H1 (cell line): ENCODE measurements at regions not wholly inside any gene's neighbourhood (a gene's known extent, or its start where the extent isn't known, plus 50 kb on each side); places are given as distances from the start of the nearest gene placed in this dataset.
A peak's percentile ranks its signal among the peaks of the same experiment; 100 is the strongest.

Experiments
- CTCF ChIA-PET: fragments of 300-600 bp; sonication (Branson Sonifier 250); formaldehyde crosslinking; loops from one replicate; lab custom pipeline; 2021; ENCODE audit not compliant: partially characterized antibody; lab: Charles Lee
- POLR2A ChIA-PET: fragments of 300-600 bp; sonication (Branson Sonifier 250); formaldehyde crosslinking; loops from one replicate; lab custom pipeline; 2021; ENCODE audit warnings: inconsistent platforms; ENCODE audit not compliant: partially characterized antibody; lab: Charles Lee
- DNase-seq, 2 experiments: peaks; one replicate each; pipeline versions ENCODE4 v3.0.0 to v3.0.0-alpha.2; 2010 to 2022; ENCODE audit warnings: low spot score in 2 of 2, low read depth in 1 of 2, mixed read lengths in 1 of 2
- FAIRE-seq: peaks from 2 replicates; lab custom pipeline; 2011; peaks lifted over from hg19 to GRCh38; lab: Jason Lieb, UNC
- H2AFZ ChIP-seq: 2 replicates; pipeline ENCODE4 v1.8.1; 2012; ENCODE audit warnings: low read length, inconsistent platforms
- H2AK5ac ChIP-seq: 2 replicates; pipeline ENCODE4 v1.6.1; 2013; ENCODE audit warnings: low read depth, low read length
- H2BK120ac ChIP-seq: replicated peaks from 2 replicates; pipeline ENCODE3; 2013; ENCODE audit warnings: low read depth, low read length, inconsistent platforms
- H2BK12ac ChIP-seq: 2 replicates; pipeline ENCODE4 v1.6.1; 2013; ENCODE audit warnings: low read depth, low read length
- H2BK15ac ChIP-seq: 2 replicates; pipeline ENCODE4 v1.6.1; 2013; ENCODE audit warnings: low read length
- H2BK20ac ChIP-seq: 2 replicates; pipeline ENCODE4 v1.6.1; 2013; ENCODE audit warnings: low read length
- H2BK5ac ChIP-seq: 2 replicates; pipeline ENCODE4 v1.6.1; 2013; ENCODE audit warnings: low read depth, low read length
- H3K14ac ChIP-seq: 2 replicates; pipeline ENCODE4 v1.6.1; 2013; ENCODE audit warnings: inconsistent platforms; ENCODE audit not compliant: insufficient read length
- H3K18ac ChIP-seq: 2 replicates; pipeline ENCODE4 v1.6.1; 2013; ENCODE audit warnings: low read length; ENCODE audit errors: extremely low read depth
- H3K23ac ChIP-seq: 2 replicates; pipeline ENCODE4 v1.6.1; 2013; ENCODE audit warnings: inconsistent platforms; ENCODE audit not compliant: insufficient read length
- H3K23me2 ChIP-seq: 2 replicates; pipeline ENCODE4 v1.6.1; 2013; ENCODE audit warnings: low read depth, low read length
- H3K27ac ChIP-seq: 2 replicates; pipeline ENCODE4 v1.6.1; 2011; ENCODE audit warnings: low read depth, low read length, inconsistent platforms
- H3K27me3 ChIP-seq, 4 experiments: replicated peaks in 1 of 4; 1 replicate in 1 of 4; 2 replicates in 3 of 4; pipeline versions ENCODE4 v1.6.1 to v1.8.1; 2011 to 2013; ENCODE audit warnings: low read length in 3 of 4, mild to moderate bottlenecking in 3 of 4, inconsistent platforms in 2 of 4, mixed read lengths in 2 of 4, moderate library complexity in 1 of 4; ENCODE audit not compliant: control insufficient read depth in 3 of 4, insufficient read depth in 3 of 4; ENCODE audit errors: extremely low read depth in 1 of 4
- H3K36me3 ChIP-seq, 4 experiments: 2 replicates each; pipeline versions ENCODE4 v1.6.1 to v1.8.1; 2011 to 2013; ENCODE audit warnings: mild to moderate bottlenecking in 4 of 4, low read length in 3 of 4, moderate library complexity in 2 of 4, control low read depth in 1 of 4, inconsistent platforms in 1 of 4; ENCODE audit not compliant: insufficient read depth in 4 of 4, control insufficient read depth in 2 of 4
- H3K4ac ChIP-seq: replicated peaks from 2 replicates; pipeline ENCODE3; 2013; ENCODE audit warnings: low read length, low read depth, mixed read lengths, inconsistent platforms; ENCODE audit not compliant: insufficient read length
- H3K4me1 ChIP-seq, 4 experiments: replicated peaks in 1 of 4; 1 replicate in 1 of 4; 2 replicates in 3 of 4; pipeline versions ENCODE4 v1.6.1 to v1.8.1; 2011 to 2013; ENCODE audit warnings: low read length in 3 of 4, inconsistent platforms in 2 of 4, mixed read lengths in 1 of 4; ENCODE audit not compliant: insufficient read depth in 4 of 4, control insufficient read depth in 3 of 4
- H3K4me2 ChIP-seq, 2 experiments: 2 replicates each; pipeline versions ENCODE4 v1.6.1 to v1.8.1; 2011 to 2013; ENCODE audit warnings: low read depth in 2 of 2, low read length in 2 of 2, control low read depth in 1 of 2, inconsistent platforms in 1 of 2, mild to moderate bottlenecking in 1 of 2; ENCODE audit not compliant: insufficient read depth in 1 of 2
- H3K4me3 ChIP-seq, 4 experiments: fragments of 200-600, 300-600 bp in 1 of 4; sonication (generic), shearing (Covaris generic), sonication (Bioruptor Twin) in 1 of 4; 2 replicates each; pipeline versions ENCODE4 v1.5.1 to v1.8.1; 2011 to 2016; ENCODE audit warnings: low read length in 4 of 4, low read depth in 3 of 4, control low read depth in 2 of 4, inconsistent platforms in 2 of 4, mild to moderate bottlenecking in 2 of 4, mixed read lengths in 1 of 4, moderate library complexity in 1 of 4; ENCODE audit not compliant: insufficient read depth in 2 of 4; ENCODE audit errors: extremely low read depth in 1 of 4
- H3K56ac ChIP-seq: replicated peaks from 2 replicates; pipeline ENCODE3; 2013; ENCODE audit warnings: low read depth, mild to moderate bottlenecking, mixed read lengths, low read length, inconsistent platforms; ENCODE audit not compliant: insufficient read length
- H3K79me1 ChIP-seq: 2 replicates; pipeline ENCODE4 v1.6.1; 2013; ENCODE audit warnings: low read depth, low read length, control low read depth
- H3K79me2 ChIP-seq, 2 experiments: 2 replicates each; pipeline versions ENCODE4 v1.6.1 to v1.8.1; 2012 to 2013; ENCODE audit warnings: low read length in 2 of 2, mild to moderate bottlenecking in 2 of 2, inconsistent platforms in 1 of 2; ENCODE audit not compliant: insufficient read depth in 2 of 2, control insufficient read depth in 1 of 2
- H3K9ac ChIP-seq, 4 experiments: replicated peaks in 1 of 4; 1 replicate in 1 of 4; 2 replicates in 3 of 4; pipeline versions ENCODE4 v1.6.1 to v1.8.1; 2011 to 2013; ENCODE audit warnings: low read depth in 3 of 4, low read length in 3 of 4, control low read depth in 2 of 4, mild to moderate bottlenecking in 2 of 4, moderate library complexity in 2 of 4, inconsistent platforms in 1 of 4; ENCODE audit errors: extremely low read depth in 1 of 4
- H3K9me3 ChIP-seq, 2 experiments: 2 replicates each; pipeline versions ENCODE4 v1.6.1 to v1.8.1; 2012 to 2013; ENCODE audit warnings: mild to moderate bottlenecking in 2 of 2, moderate library complexity in 2 of 2, control low read depth in 1 of 2, inconsistent platforms in 1 of 2, low read depth in 1 of 2, low read length in 1 of 2, mixed read lengths in 1 of 2; ENCODE audit not compliant: insufficient read depth in 2 of 2
- H4K20me1 ChIP-seq, 2 experiments: replicated peaks in 1 of 2; 2 replicates each; pipeline versions ENCODE3 to v1.8.1; 2011 to 2013; ENCODE audit warnings: inconsistent platforms in 2 of 2, low read length in 2 of 2, mild to moderate bottlenecking in 1 of 2; ENCODE audit not compliant: insufficient read depth in 2 of 2, control insufficient read depth in 1 of 2
- H4K5ac ChIP-seq: 2 replicates; pipeline ENCODE4 v1.6.1; 2013; ENCODE audit warnings: low read length, low read depth, mixed read lengths, inconsistent platforms; ENCODE audit not compliant: insufficient read length
- H4K8ac ChIP-seq: 2 replicates; pipeline ENCODE4 v1.8.0; 2013; ENCODE audit warnings: mild to moderate bottlenecking, moderate library complexity, low read length, inconsistent platforms; ENCODE audit not compliant: insufficient read depth; ENCODE audit errors: extremely low read depth
- H4K91ac ChIP-seq: replicated peaks from 2 replicates; pipeline ENCODE3; 2013; ENCODE audit warnings: low read length, mixed read lengths, inconsistent platforms; ENCODE audit not compliant: insufficient read length
- CHD2 ChIP-seq: IDR thresholded peaks from 2 replicates; pipeline ENCODE4 v1.6.1; 2012; ENCODE audit warnings: low read length, improper control_type of control experiment
- CTBP2 ChIP-seq: IDR thresholded peaks from 2 replicates; pipeline ENCODE4 v1.7.0; 2011; ENCODE audit warnings: borderline replicate concordance, mild to moderate bottlenecking, moderate library complexity, mixed read lengths, low read length; ENCODE audit not compliant: insufficient read depth, insufficient read length
- HDAC2 ChIP-seq, 2 experiments: fragments of 300-600 bp in 1 of 2; sonication (generic) in 1 of 2; IDR thresholded peaks; 2 replicates each; pipeline ENCODE4 v1.6.1; 2011 to 2012; ENCODE audit warnings: low read depth in 2 of 2, low read length in 2 of 2, mild to moderate bottlenecking in 2 of 2, moderate library complexity in 2 of 2, borderline replicate concordance in 1 of 2, inconsistent platforms in 1 of 2
- HDAC6 ChIP-seq: IDR thresholded peaks from one replicate; pipeline ENCODE4 v1.7.1; 2012; ENCODE audit warnings: low read depth, mild to moderate bottlenecking, inconsistent platforms, low read length, moderate library complexity
- KDM5A ChIP-seq: fragments of 200-600 bp; IDR thresholded peaks from 2 replicates; pipeline ENCODE4 v1.7.1; 2012; ENCODE audit warnings: mild to moderate bottlenecking, low read length, inconsistent platforms, mixed read lengths
- MAFK ChIP-seq: IDR thresholded peaks from 2 replicates; pipeline ENCODE4 v1.6.1; 2012; ENCODE audit warnings: low read depth, mild to moderate bottlenecking, improper control_type of control experiment, low read length
- RAD21 ChIP-seq, 2 experiments: IDR thresholded peaks in 1 of 2; conservative IDR thresholded peaks in 1 of 2; 2 replicates each; pipeline ENCODE4 v1.6.1; 2011; ENCODE audit warnings: low read depth in 2 of 2, low read length in 2 of 2, improper control_type of control experiment in 1 of 2, inconsistent platforms in 1 of 2, mild to moderate bottlenecking in 1 of 2, moderate library complexity in 1 of 2
- RNF2 ChIP-seq: fragments of 200-900, 300-1000 bp; sonication (generic); IDR thresholded peaks from 2 replicates; pipeline ENCODE4 v1.7.1; 2016; ENCODE audit warnings: borderline replicate concordance, low read depth, mild to moderate bottlenecking, antibody characterized with exemption, low read length; ENCODE audit not compliant: poor library complexity, severe bottlenecking; ENCODE audit errors: missing control alignments
- SAP30 ChIP-seq: fragments of 300-600 bp; sonication (generic); IDR thresholded peaks from 2 replicates; pipeline ENCODE4 v1.7.1; 2012; ENCODE audit warnings: low read length, moderate library complexity, mild to moderate bottlenecking, inconsistent platforms; ENCODE audit not compliant: insufficient read depth, insufficient replicate concordance
- SP1 ChIP-seq: IDR thresholded peaks from 2 replicates; pipeline ENCODE4 v1.6.1; 2011; ENCODE audit warnings: low read depth, low read length
- TCF12 ChIP-seq: IDR thresholded peaks from 2 replicates; pipeline ENCODE4 v1.6.1; 2011; ENCODE audit warnings: low read depth, mild to moderate bottlenecking, low read length
- WGBS, 2 experiments: shearing (Covaris generic) in 1 of 2; methylation state at CpG; one replicate each; pipeline versions ENCODE4 v1.1.6 to v1.1.7; 2013 to 2015; ENCODE audit warnings: low lambda C conversion rate in 2 of 2, mixed read lengths in 2 of 2, inconsistent platforms in 1 of 2, low coverage in 1 of 2, missing lambda C conversion rate in 1 of 2; ENCODE audit not compliant: insufficient replicate concordance in 2 of 2, insufficient coverage in 1 of 2, insufficient read length in 1 of 2; ENCODE audit errors: extremely low coverage in 1 of 2, missing lambda C conversion rate in 1 of 2; 5-methylcytosine and 5-hydroxymethylcytosine counted together

DNA sequence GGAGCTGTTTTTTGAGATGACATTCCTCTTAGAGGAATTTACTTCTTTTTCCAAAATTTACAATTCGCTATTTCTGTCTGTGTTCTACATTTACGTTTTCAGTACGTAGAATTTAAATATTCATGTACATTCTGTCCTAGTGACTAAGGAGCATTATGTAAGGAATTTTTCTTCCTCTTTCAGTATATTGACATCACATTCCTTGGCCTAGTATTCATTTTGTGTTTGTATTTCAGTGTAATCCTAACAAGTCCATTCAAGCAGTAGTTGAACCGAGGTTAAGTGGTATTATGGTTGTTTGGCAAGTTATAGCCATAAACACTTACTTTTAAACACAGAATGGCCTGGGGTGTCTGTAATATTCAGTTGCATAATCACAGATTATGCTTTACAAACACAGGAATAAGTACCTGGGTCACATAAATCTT, 465.2 kb downstream of the PCNX1 start:
- Histone ChIP-seq H2BK20ac (no peak overlapping the region), H3K36me3 (peaks cover 0 to 7% (median 0%) of the 10 kb centered on the region in 4 experiments; a peak in 1 of 8 replicates), H2BK120ac (no peak overlapping the region), H4K91ac (no peak overlapping the region), H4K5ac (no peak overlapping the region), H3K9ac (no peak overlapping the region), H3K79me1 (peaks cover 2% of the 10 kb centered on the region; the same call in 1 of the 2 replicates), H3K56ac (no peak overlapping the region), H4K20me1 (peaks cover 0 to 4% of the 10 kb centered on the region in 2 experiments), H2BK15ac (no peak overlapping the region), H2AK5ac (no peak overlapping the region), H2BK5ac (no peak overlapping the region), H3K4me3 (no peak overlapping the region), H3K9me3 (peaks cover 0 to 10% of the 10 kb centered on the region in 2 experiments; a peak in 2 of 4 replicates), H3K27me3 (no peaks in the 10 kb centered on the region), H3K79me2 (peaks cover 3 to 58% of the 10 kb centered on the region in 2 experiments; a peak in 3 of 4 replicates), H3K23me2 (no peaks in the 10 kb centered on the region), H3K4me1 (no peaks in the 10 kb centered on the region), H2AFZ (no peak overlapping the region), H2BK12ac (no peak overlapping the region), H3K27ac (no peak overlapping the region), H3K18ac (no peak overlapping the region), H4K8ac (no peak overlapping the region), H3K23ac (no peak overlapping the region), H3K14ac (no peak overlapping the region), H3K4me2 (no peak overlapping the region), H3K4ac (no peak overlapping the region)
- ChIA-PET POLR2A (no interaction called here), CTCF (no interaction called here)
- peak; percentile 13 for FAIRE-seq
- 90% methylated on average over 4 of the region's 4 CpGs; no CpG with 5 or more reads in 1 of the 2 experiments for WGBS, 2 experiments
- no peak for DNase-seq
- TF ChIP-seq SAP30 (no peak), SP1 (no peak), CTBP2 (no peak), RAD21 (IDR thresholded peaks at IDR 0.05 in 1 of 2, conservative IDR thresholded peaks at IDR 0.05 in 1 of 2; ENCODE audit: low read depth in 2 of 2, low read length in 2 of 2) (no peak), HDAC2 (IDR thresholded peaks at IDR 0.05; ENCODE audit: borderline replicate concordance in 1 of 2, low read depth in 2 of 2, low read length in 2 of 2) (no peak), RNF2 (no peak), KDM5A (no peak), HDAC6 (no peak), CHD2 (no peak), TCF12 (no peak), MAFK (no peak)
